PC-9 (cell line): ENCODE measurements at regions not wholly inside any gene's neighbourhood (a gene's known extent, or its start where the extent isn't known, plus 50 kb on each side); places are given as distances from the start of the nearest gene placed in this dataset.

Source experiments
- EZH2 ChIP-seq: fragments of 200-600 bp; sonication (generic); IDR thresholded peaks from 2 replicates; pipeline ENCODE4 v1.8.0; 2017; ENCODE audit warnings: antibody characterized with exemption, low read depth
- TF ChIP-seq, protein P1 (sequence below): fragments of 200-600 bp; sonication (generic); conservative IDR thresholded peaks from 2 replicates; pipeline ENCODE4 v1.6.1; 2017; ENCODE audit warnings: mixed run types, antibody characterized with exemption, mild to moderate bottlenecking, moderate library complexity

DNA sequence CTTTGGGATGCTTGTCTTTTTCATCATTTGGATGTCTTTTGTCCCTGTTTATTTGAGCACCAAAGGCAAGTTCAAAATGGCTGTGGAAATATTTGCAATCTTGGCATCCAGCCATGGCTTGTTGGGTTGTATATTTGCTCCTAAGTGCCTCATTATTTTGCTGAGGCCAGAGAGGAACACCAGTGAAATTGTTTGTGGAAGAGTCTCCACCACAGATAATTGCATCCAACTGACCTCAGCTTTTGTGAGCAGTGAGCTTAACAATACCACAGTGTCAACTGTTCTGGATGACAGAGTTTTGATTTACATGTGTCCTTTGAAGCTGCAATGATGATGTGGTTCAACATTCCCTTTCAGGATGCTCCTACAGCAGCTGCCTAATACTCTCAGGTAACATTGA lies 83.0 kb upstream of the KCNAB1 start:
- TF ChIP-seq, protein P1, sequence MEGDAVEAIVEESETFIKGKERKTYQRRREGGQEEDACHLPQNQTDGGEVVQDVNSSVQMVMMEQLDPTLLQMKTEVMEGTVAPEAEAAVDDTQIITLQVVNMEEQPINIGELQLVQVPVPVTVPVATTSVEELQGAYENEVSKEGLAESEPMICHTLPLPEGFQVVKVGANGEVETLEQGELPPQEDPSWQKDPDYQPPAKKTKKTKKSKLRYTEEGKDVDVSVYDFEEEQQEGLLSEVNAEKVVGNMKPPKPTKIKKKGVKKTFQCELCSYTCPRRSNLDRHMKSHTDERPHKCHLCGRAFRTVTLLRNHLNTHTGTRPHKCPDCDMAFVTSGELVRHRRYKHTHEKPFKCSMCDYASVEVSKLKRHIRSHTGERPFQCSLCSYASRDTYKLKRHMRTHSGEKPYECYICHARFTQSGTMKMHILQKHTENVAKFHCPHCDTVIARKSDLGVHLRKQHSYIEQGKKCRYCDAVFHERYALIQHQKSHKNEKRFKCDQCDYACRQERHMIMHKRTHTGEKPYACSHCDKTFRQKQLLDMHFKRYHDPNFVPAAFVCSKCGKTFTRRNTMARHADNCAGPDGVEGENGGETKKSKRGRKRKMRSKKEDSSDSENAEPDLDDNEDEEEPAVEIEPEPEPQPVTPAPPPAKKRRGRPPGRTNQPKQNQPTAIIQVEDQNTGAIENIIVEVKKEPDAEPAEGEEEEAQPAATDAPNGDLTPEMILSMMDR = no peak
- no peak for TF ChIP-seq EZH2
